PFSK-1 (cell line): ENCODE measurements at regions not wholly inside any gene's neighbourhood (a gene's known extent, or its start where the extent isn't known, plus 50 kb on each side); places are given as distances from the start of the nearest gene placed in this dataset.

Experiments used
- POLR2AphosphoS5 ChIP-seq: IDR thresholded peaks from 2 replicates; pipeline ENCODE4 v1.6.1; 2012; ENCODE audit warnings: low read depth, mild to moderate bottlenecking, control low read depth, low read length, moderate library complexity
- SIN3A ChIP-seq: IDR thresholded peaks from 2 replicates; pipeline ENCODE4 v1.6.1; 2012; ENCODE audit warnings: mild to moderate bottlenecking, low read length, moderate library complexity, borderline replicate concordance; ENCODE audit not compliant: insufficient read depth
- TAF1 ChIP-seq: IDR thresholded peaks from 2 replicates; pipeline ENCODE4 v1.6.1; 2012; ENCODE audit warnings: low read length, control low read depth, borderline replicate concordance; ENCODE audit not compliant: insufficient read depth

DNA sequence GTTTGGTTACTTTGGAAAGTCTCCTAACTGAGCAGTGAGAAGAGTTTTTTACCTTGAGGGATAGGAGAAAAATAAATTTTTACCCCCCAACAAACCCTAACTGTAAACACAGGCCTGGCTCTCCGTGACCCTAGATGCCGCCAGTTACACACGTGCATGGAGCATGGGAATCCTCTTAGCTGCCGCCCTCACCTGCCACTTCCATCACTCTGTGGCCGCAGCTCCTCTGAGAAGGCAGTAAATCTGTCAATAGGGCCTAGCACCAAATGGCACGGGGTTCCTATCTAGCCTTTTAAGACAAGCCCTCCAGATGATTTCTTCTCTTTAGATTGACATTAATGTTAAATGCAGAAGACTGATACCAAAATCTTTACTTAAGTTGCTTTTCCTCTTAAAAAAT is 330.3 kb upstream of the FAM241A start:
- TF ChIP-seq TAF1 (no peak), POLR2AphosphoS5 (no peak), SIN3A (no peak)
